ENCODE measurements at regions not wholly inside any gene's neighbourhood (a gene's known extent, or its start where the extent isn't known, plus 50 kb on each side); places are given as distances from the start of the nearest gene placed in this dataset.

GRCh38 chr2:105180491-105180972 is 61.0 kb upstream of the GPR45 start:
- Histone ChIP-seq H3K27ac (ENCODE audit: low read depth in 1 of 2, low read length in 2 of 2) (no peak overlapping the region), H3K9me3 (ENCODE audit: control insufficient read depth in 4 of 4, low read length in 3 of 4) (no peaks in the 10 kb centered on the region), H3K4me1 (ENCODE audit: control insufficient read depth in 4 of 4, insufficient read depth in 4 of 4, low read length in 3 of 4) (no peaks in the 10 kb centered on the region), H3K36me3 (ENCODE audit: control insufficient read depth in 4 of 4, insufficient read depth in 3 of 4, low read depth in 1 of 4, low read length in 3 of 4) (no peaks in the 10 kb centered on the region), H3K9ac (ENCODE audit: low read depth in 1 of 2, low read length in 2 of 2) (no peak overlapping the region), H3K27me3 (ENCODE audit: control insufficient read depth in 4 of 4, insufficient read depth in 4 of 4, low read length in 3 of 4) (no peaks in the 10 kb centered on the region), H3K4me3 (ENCODE audit: low read depth in 1 of 3, low read length in 3 of 3) (no peak overlapping the region)
- TF ChIP-seq YY1 (IDR thresholded peaks at IDR 0.05) = no peak
- TF ChIP-seq HNF4A (conservative IDR thresholded peaks at IDR 0.05) = no peak
- no peak for TF ChIP-seq NR2F2 (IDR thresholded peaks at IDR 0.05)
- TF ChIP-seq HNF4G (IDR thresholded peaks at IDR 0.05) = no peak
- TF ChIP-seq, protein P1, sequence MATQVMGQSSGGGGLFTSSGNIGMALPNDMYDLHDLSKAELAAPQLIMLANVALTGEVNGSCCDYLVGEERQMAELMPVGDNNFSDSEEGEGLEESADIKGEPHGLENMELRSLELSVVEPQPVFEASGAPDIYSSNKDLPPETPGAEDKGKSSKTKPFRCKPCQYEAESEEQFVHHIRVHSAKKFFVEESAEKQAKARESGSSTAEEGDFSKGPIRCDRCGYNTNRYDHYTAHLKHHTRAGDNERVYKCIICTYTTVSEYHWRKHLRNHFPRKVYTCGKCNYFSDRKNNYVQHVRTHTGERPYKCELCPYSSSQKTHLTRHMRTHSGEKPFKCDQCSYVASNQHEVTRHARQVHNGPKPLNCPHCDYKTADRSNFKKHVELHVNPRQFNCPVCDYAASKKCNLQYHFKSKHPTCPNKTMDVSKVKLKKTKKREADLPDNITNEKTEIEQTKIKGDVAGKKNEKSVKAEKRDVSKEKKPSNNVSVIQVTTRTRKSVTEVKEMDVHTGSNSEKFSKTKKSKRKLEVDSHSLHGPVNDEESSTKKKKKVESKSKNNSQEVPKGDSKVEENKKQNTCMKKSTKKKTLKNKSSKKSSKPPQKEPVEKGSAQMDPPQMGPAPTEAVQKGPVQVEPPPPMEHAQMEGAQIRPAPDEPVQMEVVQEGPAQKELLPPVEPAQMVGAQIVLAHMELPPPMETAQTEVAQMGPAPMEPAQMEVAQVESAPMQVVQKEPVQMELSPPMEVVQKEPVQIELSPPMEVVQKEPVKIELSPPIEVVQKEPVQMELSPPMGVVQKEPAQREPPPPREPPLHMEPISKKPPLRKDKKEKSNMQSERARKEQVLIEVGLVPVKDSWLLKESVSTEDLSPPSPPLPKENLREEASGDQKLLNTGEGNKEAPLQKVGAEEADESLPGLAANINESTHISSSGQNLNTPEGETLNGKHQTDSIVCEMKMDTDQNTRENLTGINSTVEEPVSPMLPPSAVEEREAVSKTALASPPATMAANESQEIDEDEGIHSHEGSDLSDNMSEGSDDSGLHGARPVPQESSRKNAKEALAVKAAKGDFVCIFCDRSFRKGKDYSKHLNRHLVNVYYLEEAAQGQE (IDR thresholded peaks at IDR 0.05) = no peak
- no peak for TF ChIP-seq FOXA1 (IDR thresholded peaks at IDR 0.05)
- no peak for TF ChIP-seq FOXA2 (IDR thresholded peaks at IDR 0.05)
- no peak for TF ChIP-seq EGR1 (IDR thresholded peaks at IDR 0.05; ENCODE audit: low read depth in 2 of 2)
- TF ChIP-seq ATF3 (IDR thresholded peaks at IDR 0.05) = no peak
- no peak for DNase-seq (ENCODE audit: low spot score)
- WGBS = 70% methylated on average over 11 of the region's 11 CpGs

- DNase-seq (ENCODE audit: low spot score) = no peak
- H3K36me3 ChIP-seq (ENCODE audit: control insufficient read depth in 4 of 4, insufficient read depth in 3 of 4, low read depth in 1 of 4, low read length in 3 of 4) = no peaks in the 10 kb centered on the region
- H3K9me3 ChIP-seq (ENCODE audit: control insufficient read depth in 4 of 4, low read length in 3 of 4) = no peaks in the 10 kb centered on the region
- H3K27ac ChIP-seq (ENCODE audit: low read depth in 1 of 2, low read length in 2 of 2) = no peak overlapping the region
- H3K9ac ChIP-seq (ENCODE audit: low read depth in 1 of 2, low read length in 2 of 2) = no peak overlapping the region
- 41% methylated on average over 6 of the region's 6 CpGs for WGBS
- H3K4me3 ChIP-seq (ENCODE audit: low read depth in 1 of 3, low read length in 3 of 3) = no peak overlapping the region
- no peaks in the 10 kb centered on the region for H3K27me3 ChIP-seq (ENCODE audit: control insufficient read depth in 4 of 4, insufficient read depth in 4 of 4, low read length in 3 of 4)
- no peaks in the 10 kb centered on the region for H3K4me1 ChIP-seq (ENCODE audit: control insufficient read depth in 4 of 4, insufficient read depth in 4 of 4, low read length in 3 of 4)
- no peak for TF ChIP-seq RAD21 (IDR thresholded peaks at IDR 0.05)
- no peak for TF ChIP-seq YY1 (IDR thresholded peaks at IDR 0.05)
- no peak for TF ChIP-seq ATF3 (IDR thresholded peaks at IDR 0.05)
- TF ChIP-seq, protein P2, sequence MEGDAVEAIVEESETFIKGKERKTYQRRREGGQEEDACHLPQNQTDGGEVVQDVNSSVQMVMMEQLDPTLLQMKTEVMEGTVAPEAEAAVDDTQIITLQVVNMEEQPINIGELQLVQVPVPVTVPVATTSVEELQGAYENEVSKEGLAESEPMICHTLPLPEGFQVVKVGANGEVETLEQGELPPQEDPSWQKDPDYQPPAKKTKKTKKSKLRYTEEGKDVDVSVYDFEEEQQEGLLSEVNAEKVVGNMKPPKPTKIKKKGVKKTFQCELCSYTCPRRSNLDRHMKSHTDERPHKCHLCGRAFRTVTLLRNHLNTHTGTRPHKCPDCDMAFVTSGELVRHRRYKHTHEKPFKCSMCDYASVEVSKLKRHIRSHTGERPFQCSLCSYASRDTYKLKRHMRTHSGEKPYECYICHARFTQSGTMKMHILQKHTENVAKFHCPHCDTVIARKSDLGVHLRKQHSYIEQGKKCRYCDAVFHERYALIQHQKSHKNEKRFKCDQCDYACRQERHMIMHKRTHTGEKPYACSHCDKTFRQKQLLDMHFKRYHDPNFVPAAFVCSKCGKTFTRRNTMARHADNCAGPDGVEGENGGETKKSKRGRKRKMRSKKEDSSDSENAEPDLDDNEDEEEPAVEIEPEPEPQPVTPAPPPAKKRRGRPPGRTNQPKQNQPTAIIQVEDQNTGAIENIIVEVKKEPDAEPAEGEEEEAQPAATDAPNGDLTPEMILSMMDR (IDR thresholded peaks at IDR 0.05; ENCODE audit: low read depth, low read length, missing input control) = no peak
- no peak for TF ChIP-seq GABPA (IDR thresholded peaks at IDR 0.05 in 1 of 2, conservative IDR thresholded peaks at IDR 0.05 in 1 of 2)
- no peak for TF ChIP-seq HNF4G (IDR thresholded peaks at IDR 0.05)
- TF ChIP-seq, protein P3, sequence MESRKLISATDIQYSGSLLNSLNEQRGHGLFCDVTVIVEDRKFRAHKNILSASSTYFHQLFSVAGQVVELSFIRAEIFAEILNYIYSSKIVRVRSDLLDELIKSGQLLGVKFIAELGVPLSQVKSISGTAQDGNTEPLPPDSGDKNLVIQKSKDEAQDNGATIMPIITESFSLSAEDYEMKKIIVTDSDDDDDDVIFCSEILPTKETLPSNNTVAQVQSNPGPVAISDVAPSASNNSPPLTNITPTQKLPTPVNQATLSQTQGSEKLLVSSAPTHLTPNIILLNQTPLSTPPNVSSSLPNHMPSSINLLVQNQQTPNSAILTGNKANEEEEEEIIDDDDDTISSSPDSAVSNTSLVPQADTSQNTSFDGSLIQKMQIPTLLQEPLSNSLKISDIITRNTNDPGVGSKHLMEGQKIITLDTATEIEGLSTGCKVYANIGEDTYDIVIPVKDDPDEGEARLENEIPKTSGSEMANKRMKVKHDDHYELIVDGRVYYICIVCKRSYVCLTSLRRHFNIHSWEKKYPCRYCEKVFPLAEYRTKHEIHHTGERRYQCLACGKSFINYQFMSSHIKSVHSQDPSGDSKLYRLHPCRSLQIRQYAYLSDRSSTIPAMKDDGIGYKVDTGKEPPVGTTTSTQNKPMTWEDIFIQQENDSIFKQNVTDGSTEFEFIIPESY (IDR thresholded peaks at IDR 0.05) = no peak
- TF ChIP-seq HNF4A (conservative IDR thresholded peaks at IDR 0.05) = no peak
- TF ChIP-seq NR2F2 (IDR thresholded peaks at IDR 0.05) = no peak
Measured at GRCh38 chr2:105181282-105181681, 60.3 kb upstream of the GPR45 start.

Data from liver (tissue), 8 donors.